Small intestine (tissue), 7 donors: ENCODE measurements at regions not wholly inside any gene's neighbourhood (a gene's known extent, or its start where the extent isn't known, plus 50 kb on each side); places are given as distances from the start of the nearest gene placed in this dataset.

Experiments
- DNase-seq, 2 donors: peaks; one replicate each; pipeline versions ENCODE4 v3.0.0 to v3.0.0-alpha.2; 2013
- FAIRE-seq: peaks from 2 replicates; lab custom pipeline; 2012; peaks lifted over from hg19 to GRCh38; lab: Jason Lieb, UNC
- H3K27ac ChIP-seq, 3 donors: one replicate each; pipeline ENCODE4 v1.5.1; 2013; ENCODE audit warnings: low read length in 2 of 3, mild to moderate bottlenecking in 2 of 3, control low read depth in 1 of 3, inconsistent platforms in 1 of 3, low read depth in 1 of 3, moderate library complexity in 1 of 3
- H3K27me3 ChIP-seq, 3 donors: one replicate each; pipeline ENCODE4 v1.6.1; 2013; ENCODE audit warnings: low read length in 3 of 3, inconsistent platforms in 1 of 3; ENCODE audit not compliant: control insufficient read depth in 3 of 3, insufficient read depth in 3 of 3
- H3K36me3 ChIP-seq, 3 donors: one replicate each; pipeline ENCODE4 v1.6.1; 2013; ENCODE audit warnings: low read length in 3 of 3, inconsistent platforms in 1 of 3, low read depth in 1 of 3, mild to moderate bottlenecking in 1 of 3, moderate library complexity in 1 of 3; ENCODE audit not compliant: control insufficient read depth in 3 of 3, insufficient read depth in 2 of 3
- H3K4me1 ChIP-seq, 3 donors: one replicate each; pipeline ENCODE4 v1.6.1; 2013; ENCODE audit warnings: low read length in 2 of 3, inconsistent platforms in 1 of 3, low read depth in 1 of 3, mild to moderate bottlenecking in 1 of 3, moderate library complexity in 1 of 3; ENCODE audit not compliant: control insufficient read depth in 3 of 3, insufficient read depth in 2 of 3
- H3K4me3 ChIP-seq, 3 donors: one replicate each; pipeline ENCODE4 v1.5.1; 2013; ENCODE audit warnings: low read length in 3 of 3, control low read depth in 1 of 3, inconsistent platforms in 1 of 3, low read depth in 1 of 3, mild to moderate bottlenecking in 1 of 3, moderate library complexity in 1 of 3
- H3K9me3 ChIP-seq, 2 donors: one replicate each; pipeline ENCODE4 v1.6.1; 2013; ENCODE audit warnings: low read depth in 1 of 2, low read length in 1 of 2; ENCODE audit not compliant: control insufficient read depth in 2 of 2, insufficient read depth in 1 of 2
- WGBS, 3 donors: extraction: QIAGEN DNeasy Blood & Tissue Kit; methylation state at CpG; one replicate each; pipeline ENCODE4 v1.1.7; 2013; 5-methylcytosine and 5-hydroxymethylcytosine counted together
- donor health status: healthy with polysubstance abuse.
- donor health status: control.
- donor health status: control.
- donor health status: Bipolar disorder and iron deficiency.
- donor health status: healthy.

GRCh38 chr11:95306123-95306522 is 75.1 kb upstream of the SESN3 start:
- no peak for DNase-seq
- H3K27ac ChIP-seq = peak overlapping the region in 1 of 3 donors; percentile 57
- WGBS, 3 donors = 65 to 79% (median 75%) methylated on average over 3 of the region's 3 CpGs

GRCh38 chr11:95305705-95306104 is 74.7 kb upstream of the SESN3 start:
- 20 to 66% (median 48%) methylated on average over 3 of the region's 3 CpGs for WGBS, 3 donors
- Histone ChIP-seq H3K36me3 (no peaks in the 10 kb centered on the region), H3K4me1 (peaks cover 0 to 7% (median 3%) of the 10 kb centered on the region in 3 donors), H3K4me3 (no peak overlapping the region), H3K27ac (peak overlapping the region in 1 of 3 donors; percentile 57), H3K9me3 (no peaks in the 10 kb centered on the region), H3K27me3 (no peaks in the 10 kb centered on the region)
- FAIRE-seq (no peak), DNase-seq (peak; percentile 48 to 77)

More at GRCh38 chr11:95306123-95306522, 75.1 kb upstream of the SESN3 start:
- H3K4me3 ChIP-seq = no peak overlapping the region
- no peak for FAIRE-seq
- H3K36me3 ChIP-seq = no peaks in the 10 kb centered on the region
- no peaks in the 10 kb centered on the region for H3K9me3 ChIP-seq
- H3K27me3 ChIP-seq = no peaks in the 10 kb centered on the region
- peaks cover 0 to 5% (median 3%) of the 10 kb centered on the region in 3 donors for H3K4me1 ChIP-seq

GRCh38 chr11:95304777-95305176 is 73.8 kb upstream of the SESN3 start:
- no peaks in the 10 kb centered on the region for H3K36me3 ChIP-seq
- H3K9me3 ChIP-seq = no peaks in the 10 kb centered on the region
- H3K27me3 ChIP-seq = no peaks in the 10 kb centered on the region
- DNase-seq (no peak), FAIRE-seq (no peak)
- peaks cover 0 to 7% (median 6%) of the 10 kb centered on the region in 3 donors for H3K4me1 ChIP-seq
- WGBS, 3 donors = 67 to 73% (median 70%) methylated on average over 1 of the region's 1 CpG
- H3K4me3 ChIP-seq = no peak overlapping the region
- no peak overlapping the region for H3K27ac ChIP-seq

- Histone ChIP-seq H3K36me3 (no peaks in the 10 kb centered on the region), H3K4me3 (no peak overlapping the region), H3K27ac (no peak overlapping the region), H3K4me1 (peaks cover 0 to 19% (median 9%) of the 10 kb centered on the region in 3 donors), H3K9me3 (no peaks in the 10 kb centered on the region), H3K27me3 (no peaks in the 10 kb centered on the region)
- no peak for FAIRE-seq
- no peak for DNase-seq
- 95 to 97% (median 96%) methylated on average over 4 of the region's 4 CpGs for WGBS, 3 donors
Observed at GRCh38 chr11:95302211-95302610, 71.2 kb upstream of the SESN3 start.

GRCh38 chr11:95301474-95301873 is 70.5 kb upstream of the SESN3 start:
- Histone ChIP-seq H3K4me1 (peaks cover 0 to 26% (median 14%) of the 10 kb centered on the region in 3 donors), H3K27ac (no peak overlapping the region), H3K4me3 (no peak overlapping the region), H3K9me3 (no peaks in the 10 kb centered on the region), H3K27me3 (no peaks in the 10 kb centered on the region), H3K36me3 (no peaks in the 10 kb centered on the region)
- FAIRE-seq (no peak), DNase-seq (peak in 1 of 2 donors; percentile 73)
- WGBS, 3 donors = 21 to 53% (median 40%) methylated on average over 4 of the region's 4 CpGs

- H3K4me1 ChIP-seq = peaks cover 3 to 46% (median 17%) of the 10 kb centered on the region in 3 donors
- DNase-seq (no peak), FAIRE-seq (no peak)
- no peaks in the 10 kb centered on the region for H3K36me3 ChIP-seq
- H3K9me3 ChIP-seq = no peaks in the 10 kb centered on the region
- no peaks in the 10 kb centered on the region for H3K27me3 ChIP-seq
- no peak overlapping the region for H3K27ac ChIP-seq
- WGBS, 3 donors = 67 to 75% (median 68%) methylated on average over 9 of the region's 9 CpGs
- H3K4me3 ChIP-seq = no peak overlapping the region
Observed at GRCh38 chr11:95299078-95299679, 68.2 kb upstream of the SESN3 start.

- WGBS, 3 donors = 68 to 94% (median 86%) methylated on average over 1 of the region's 1 CpG
- Histone ChIP-seq H3K27me3 (no peaks in the 10 kb centered on the region), H3K36me3 (no peaks in the 10 kb centered on the region), H3K4me3 (no peak overlapping the region), H3K4me1 (peaks cover 3 to 58% (median 22%) of the 10 kb centered on the region in 3 donors), H3K9me3 (no peaks in the 10 kb centered on the region), H3K27ac (no peak overlapping the region)
- FAIRE-seq = no peak
- DNase-seq = no peak
Observed at GRCh38 chr11:95297680-95298452, 66.9 kb upstream of the SESN3 start.

- Histone ChIP-seq H3K27ac (peak overlapping the region in 1 of 3 donors; percentile 80), H3K4me1 (peaks cover 5 to 68% (median 21%) of the 10 kb centered on the region in 3 donors), H3K36me3 (no peaks in the 10 kb centered on the region), H3K9me3 (no peaks in the 10 kb centered on the region), H3K27me3 (no peaks in the 10 kb centered on the region), H3K4me3 (no peak overlapping the region)
- no peak for DNase-seq
- FAIRE-seq = no peak
- WGBS, 3 donors = 57 to 70% (median 70%) methylated on average over 6 of the region's 6 CpGs
Observed at GRCh38 chr11:95296621-95297025, 65.6 kb upstream of the SESN3 start.
